DND-41 (cell line): ENCODE measurements at regions not wholly inside any gene's neighbourhood (a gene's known extent, or its start where the extent isn't known, plus 50 kb on each side); places are given as distances from the start of the nearest gene placed in this dataset.

ENCODE experiments used
- ATAC-seq: fragments of 200-7000 bp; cut with Tn5 transposase; 3 replicates; pipeline ENCODE4 v1.9.1; 2021; ENCODE audit warnings: low read depth; ENCODE audit not compliant: insufficient read depth
- DNase-seq: peaks from one replicate; pipeline ENCODE4 v3.0.0-alpha.2; 2020
- H2AFZ ChIP-seq: 2 replicates; pipeline ENCODE4 v1.6.0; 2012; ENCODE audit warnings: low read depth, low read length
- H3K27ac ChIP-seq: 2 replicates; pipeline ENCODE4 v1.5.1; 2012; ENCODE audit warnings: low read length, inconsistent platforms
- H3K27me3 ChIP-seq: fragments of 200-600 bp; sonication (generic); 2 replicates; pipeline ENCODE4 v1.6.0; 2012; ENCODE audit warnings: low read length, mild to moderate bottlenecking, inconsistent platforms; ENCODE audit not compliant: insufficient read depth, poor library complexity
- H3K36me3 ChIP-seq: 2 replicates; pipeline ENCODE4 v1.5.1; 2012; ENCODE audit warnings: low read length, inconsistent platforms; ENCODE audit not compliant: insufficient read depth
- H3K4me1 ChIP-seq: 2 replicates; pipeline ENCODE4 v1.5.1; 2012; ENCODE audit warnings: mild to moderate bottlenecking, low read length; ENCODE audit not compliant: insufficient read depth
- H3K4me2 ChIP-seq: 2 replicates; pipeline ENCODE4 v1.6.0; 2012; ENCODE audit warnings: mild to moderate bottlenecking, moderate library complexity, low read length, inconsistent platforms; ENCODE audit not compliant: insufficient read depth
- H3K4me3 ChIP-seq, 2 experiments: fragments of 200-600 bp in 1 of 2; shearing (Covaris generic) in 1 of 2; 2 replicates each; pipeline ENCODE4 v1.5.1; 2012 to 2016; ENCODE audit warnings: inconsistent platforms in 2 of 2, low read length in 2 of 2, mild to moderate bottlenecking in 2 of 2, low read depth in 1 of 2, moderate library complexity in 1 of 2
- H3K79me2 ChIP-seq: 2 replicates; pipeline ENCODE4 v1.6.0; 2012; ENCODE audit warnings: low read length, inconsistent platforms; ENCODE audit not compliant: insufficient read depth
- H3K9ac ChIP-seq: 2 replicates; pipeline ENCODE4 v1.6.0; 2012; ENCODE audit warnings: low read depth, mild to moderate bottlenecking, inconsistent platforms, low read length, moderate library complexity
- H3K9me3 ChIP-seq: 2 replicates; pipeline ENCODE4 v1.5.1; 2012; ENCODE audit warnings: low read length, moderate library complexity, mild to moderate bottlenecking, inconsistent platforms; ENCODE audit not compliant: insufficient read depth, severe bottlenecking
- H4K20me1 ChIP-seq: 2 replicates; pipeline ENCODE4 v1.6.0; 2012; ENCODE audit warnings: low read length; ENCODE audit not compliant: insufficient read depth
- CTCF ChIP-seq: IDR thresholded peaks from 2 replicates; pipeline ENCODE4 v1.5.1; 2012; ENCODE audit warnings: borderline replicate concordance, low read length, moderate library complexity, mild to moderate bottlenecking; ENCODE audit not compliant: poor library complexity, severe bottlenecking; ENCODE audit errors: extremely low read depth
- EZH2 ChIP-seq: IDR thresholded peaks from 3 replicates; pipeline ENCODE4 v1.6.1; 2012; ENCODE audit warnings: borderline replicate concordance, low read depth, mild to moderate bottlenecking, moderate library complexity, low read length, inconsistent platforms; ENCODE audit not compliant: severe bottlenecking

DNA sequence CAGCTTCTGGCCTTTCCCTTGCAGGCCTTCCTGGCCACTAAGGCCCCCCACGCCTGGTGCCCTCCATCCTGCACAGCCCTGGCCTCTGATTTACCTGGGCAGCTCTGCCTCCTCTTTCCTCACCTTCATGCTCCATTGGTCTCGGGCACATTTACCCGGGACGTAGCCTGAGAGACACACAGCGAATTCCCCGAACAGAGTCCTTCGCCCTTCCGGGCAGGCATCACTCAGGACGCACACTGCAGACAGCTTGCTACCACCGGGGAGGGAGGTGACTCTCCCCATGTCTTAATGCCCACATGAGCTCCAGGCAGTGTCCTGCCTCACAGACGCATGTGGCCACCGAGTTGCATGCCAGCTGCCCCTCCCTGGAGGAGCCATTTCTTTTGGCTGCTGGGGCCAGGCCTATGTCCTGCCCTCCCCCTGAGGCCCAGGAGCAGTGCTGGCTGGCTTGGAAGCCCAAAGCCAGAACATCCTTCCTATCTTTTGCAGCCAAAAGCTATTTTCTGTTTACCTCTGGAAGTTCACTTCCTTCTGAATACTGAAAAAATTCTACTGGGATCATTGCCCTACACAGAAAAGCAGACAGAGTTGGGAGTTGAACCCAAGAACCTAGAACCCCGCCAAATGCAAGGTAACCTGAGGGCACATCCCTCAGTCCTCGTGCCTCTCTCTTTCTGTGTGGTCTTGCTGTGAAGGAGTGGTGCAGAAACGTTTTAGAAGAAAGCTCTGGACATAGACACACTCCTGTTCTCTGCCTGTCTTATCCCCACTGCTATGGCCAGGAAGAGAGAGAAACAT, 209.5 kb downstream of the TOMM20 start:
- DNase-seq = no peak
- Histone ChIP-seq H3K27ac (no peak overlapping the region), H2AFZ (no peak overlapping the region), H3K79me2 (no peaks in the 10 kb centered on the region), H3K36me3 (no peaks in the 10 kb centered on the region), H3K9me3 (peaks cover 2% of the 10 kb centered on the region), H3K4me2 (no peak overlapping the region), H4K20me1 (no peaks in the 10 kb centered on the region), H3K4me3 (no peak overlapping the region), H3K4me1 (no peaks in the 10 kb centered on the region), H3K9ac (no peak overlapping the region), H3K27me3 (no peaks in the 10 kb centered on the region)
- no peak for ATAC-seq
- TF ChIP-seq EZH2 = no peak
- TF ChIP-seq CTCF = no peak

GRCh38 chr1:234918181-234918841, 210.3 kb downstream of the TOMM20 start:
- H3K79me2 ChIP-seq = no peaks in the 10 kb centered on the region
- no peak overlapping the region for H3K4me2 ChIP-seq
- no peak overlapping the region for H3K9ac ChIP-seq
- DNase-seq (no peak), ATAC-seq (no peak)
- no peaks in the 10 kb centered on the region for H3K36me3 ChIP-seq
- no peaks in the 10 kb centered on the region for H4K20me1 ChIP-seq
- H3K4me1 ChIP-seq = no peaks in the 10 kb centered on the region
- no peak overlapping the region for H3K27ac ChIP-seq
- no peak for TF ChIP-seq CTCF
- TF ChIP-seq EZH2 = no peak
- H3K27me3 ChIP-seq = no peaks in the 10 kb centered on the region
- no peak overlapping the region for H2AFZ ChIP-seq
- no peak overlapping the region for H3K4me3 ChIP-seq
- peaks cover 2% of the 10 kb centered on the region for H3K9me3 ChIP-seq

- no peaks in the 10 kb centered on the region for H3K27me3 ChIP-seq
- H3K9me3 ChIP-seq = peaks cover 2% of the 10 kb centered on the region
- H4K20me1 ChIP-seq = no peaks in the 10 kb centered on the region
- H3K4me1 ChIP-seq = no peaks in the 10 kb centered on the region
- H2AFZ ChIP-seq = no peak overlapping the region
- TF ChIP-seq CTCF (no peak), EZH2 (no peak)
- no peaks in the 10 kb centered on the region for H3K36me3 ChIP-seq
- ATAC-seq (no peak), DNase-seq (no peak)
- no peak overlapping the region for H3K4me3 ChIP-seq
- no peak overlapping the region for H3K9ac ChIP-seq
- no peaks in the 10 kb centered on the region for H3K79me2 ChIP-seq
- no peak overlapping the region for H3K27ac ChIP-seq
- no peak overlapping the region for H3K4me2 ChIP-seq
Observed at GRCh38 chr1:234917495-234918180, 211.0 kb downstream of the TOMM20 start.
